GM12865 (cell line): ENCODE measurements at regions not wholly inside any gene's neighbourhood (a gene's known extent, or its start where the extent isn't known, plus 50 kb on each side); places are given as distances from the start of the nearest gene placed in this dataset.

Experiments
- DNase-seq: peaks from one replicate; pipeline ENCODE4 v3.0.0; 2010; ENCODE audit warnings: low read depth
- H3K4me3 ChIP-seq: 2 replicates; pipeline ENCODE4 v1.5.1; 2011; ENCODE audit warnings: mild to moderate bottlenecking, low read depth, low read length, control low read depth
- TF ChIP-seq, protein P1 (sequence below): IDR thresholded peaks from 2 replicates; pipeline ENCODE4 v1.5.1; 2011; ENCODE audit warnings: low read length, control low read depth, low read depth, inconsistent platforms; ENCODE audit not compliant: insufficient read depth; ENCODE audit errors: missing control alignments

DNA sequence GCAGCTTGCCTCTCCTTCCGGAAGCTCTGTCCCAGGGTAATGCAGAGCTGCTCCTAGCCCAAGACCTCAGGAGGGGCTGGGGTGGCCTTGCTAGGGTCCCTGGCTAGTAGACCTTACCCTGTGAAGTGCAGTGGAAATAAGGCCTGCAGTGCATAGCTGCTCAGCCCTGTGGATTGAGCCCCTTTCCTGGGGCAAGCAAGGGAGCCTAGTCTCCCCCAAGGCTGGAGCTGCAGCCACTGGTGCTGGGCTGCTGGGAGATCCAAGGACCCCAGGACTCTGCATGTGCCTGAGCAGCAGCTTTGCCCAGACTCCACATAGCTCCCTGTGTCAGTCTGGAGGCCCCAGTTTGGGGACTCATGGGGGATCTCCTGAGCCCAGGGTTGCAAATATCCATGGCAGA, 57.9 kb downstream of the FANCF start:
- DNase-seq, result no peak
- TF ChIP-seq, protein P1, sequence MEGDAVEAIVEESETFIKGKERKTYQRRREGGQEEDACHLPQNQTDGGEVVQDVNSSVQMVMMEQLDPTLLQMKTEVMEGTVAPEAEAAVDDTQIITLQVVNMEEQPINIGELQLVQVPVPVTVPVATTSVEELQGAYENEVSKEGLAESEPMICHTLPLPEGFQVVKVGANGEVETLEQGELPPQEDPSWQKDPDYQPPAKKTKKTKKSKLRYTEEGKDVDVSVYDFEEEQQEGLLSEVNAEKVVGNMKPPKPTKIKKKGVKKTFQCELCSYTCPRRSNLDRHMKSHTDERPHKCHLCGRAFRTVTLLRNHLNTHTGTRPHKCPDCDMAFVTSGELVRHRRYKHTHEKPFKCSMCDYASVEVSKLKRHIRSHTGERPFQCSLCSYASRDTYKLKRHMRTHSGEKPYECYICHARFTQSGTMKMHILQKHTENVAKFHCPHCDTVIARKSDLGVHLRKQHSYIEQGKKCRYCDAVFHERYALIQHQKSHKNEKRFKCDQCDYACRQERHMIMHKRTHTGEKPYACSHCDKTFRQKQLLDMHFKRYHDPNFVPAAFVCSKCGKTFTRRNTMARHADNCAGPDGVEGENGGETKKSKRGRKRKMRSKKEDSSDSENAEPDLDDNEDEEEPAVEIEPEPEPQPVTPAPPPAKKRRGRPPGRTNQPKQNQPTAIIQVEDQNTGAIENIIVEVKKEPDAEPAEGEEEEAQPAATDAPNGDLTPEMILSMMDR, result no peak
- H3K4me3 ChIP-seq, result no peak overlapping the region

DNA sequence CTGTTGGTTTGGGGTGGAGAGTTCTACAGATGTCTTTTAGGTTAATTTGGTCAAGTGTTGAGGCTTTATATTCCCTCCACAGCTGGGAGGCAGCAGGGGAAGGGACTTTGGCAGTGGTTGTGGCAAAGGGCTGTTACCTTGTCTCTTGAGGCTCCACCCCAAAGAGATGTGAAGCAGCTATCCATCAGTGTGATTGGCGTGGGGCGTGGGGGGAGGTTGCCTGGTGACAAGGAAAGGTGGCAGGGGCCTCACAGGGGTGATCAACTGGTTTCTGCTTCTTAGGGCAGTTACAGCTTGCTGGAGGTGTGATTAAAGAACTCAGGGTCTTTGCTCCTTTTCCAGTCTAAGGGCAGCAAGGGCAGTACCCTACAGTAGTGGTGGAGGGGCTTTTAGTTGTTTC, 59.3 kb downstream of the FANCF start:
- no peak for DNase-seq
- TF ChIP-seq, protein P1, result no peak

DNA sequence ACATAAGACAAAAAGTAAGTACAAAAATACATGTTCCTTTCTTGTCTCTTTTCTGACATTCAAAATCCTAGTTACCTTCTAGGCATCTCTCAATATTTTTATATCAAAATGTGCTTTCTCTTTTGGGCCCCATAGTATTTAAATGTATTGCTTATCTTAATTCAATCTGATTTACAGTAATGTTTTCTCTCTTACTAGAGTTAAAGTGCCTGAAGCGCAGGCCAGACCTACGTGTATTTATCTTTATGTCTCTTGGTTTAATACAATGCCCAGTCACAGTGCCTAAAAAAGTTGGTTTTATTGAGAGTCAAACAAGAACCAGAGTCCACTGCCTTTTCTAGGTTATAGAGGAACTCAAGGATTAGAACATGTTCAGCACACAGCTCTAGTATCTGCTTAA, 64.3 kb downstream of the FANCF start:
- DNase-seq, result no peak
- no peak overlapping the region for H3K4me3 ChIP-seq
- TF ChIP-seq, protein P1, result no peak

More for the DNA sequence above, 59.3 kb downstream of the FANCF start:
- no peak overlapping the region for H3K4me3 ChIP-seq

DNA sequence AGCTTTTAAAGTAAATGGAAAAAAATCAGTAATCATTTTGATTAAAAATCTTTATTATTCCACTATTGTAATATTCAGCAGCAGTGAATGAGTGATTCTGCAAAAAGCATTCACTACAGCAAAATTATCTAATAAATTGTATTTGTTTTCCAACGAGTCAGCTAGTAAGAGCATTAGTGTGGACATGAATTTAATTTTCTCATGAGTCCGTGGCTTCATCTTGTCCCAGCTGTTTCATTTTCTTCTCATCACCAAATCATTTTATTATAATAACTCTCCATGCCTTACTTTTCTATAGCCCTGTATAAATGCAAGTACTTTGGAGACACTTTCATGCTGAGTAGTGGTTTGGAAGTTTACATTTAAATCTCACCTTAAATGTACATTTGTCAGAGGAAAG, 66.2 kb downstream of the FANCF start:
- DNase-seq, result no peak
- H3K4me3 ChIP-seq, result no peak overlapping the region

DNA sequence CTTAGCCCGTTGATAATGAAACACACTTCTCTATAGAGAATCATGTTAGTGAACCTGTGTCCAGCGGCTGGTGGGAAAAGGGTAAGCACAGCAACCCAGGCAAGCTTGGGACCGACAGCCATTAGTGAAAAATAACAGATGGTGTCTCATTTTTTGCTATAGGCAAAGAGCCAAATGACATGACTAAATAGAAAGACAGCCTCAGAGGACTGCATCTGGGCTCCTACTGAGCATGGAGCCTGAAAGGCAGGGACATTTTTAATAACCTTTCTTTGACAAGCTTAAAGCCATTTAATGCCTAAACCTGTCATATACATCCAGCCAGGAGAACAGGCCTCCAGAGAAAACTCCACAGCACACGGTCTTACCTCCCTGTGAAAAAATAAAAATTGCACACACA, 67.0 kb downstream of the FANCF start:
- no peak overlapping the region for H3K4me3 ChIP-seq
- TF ChIP-seq, protein P1, result no peak
- DNase-seq, result no peak

More for the DNA sequence above, 66.2 kb downstream of the FANCF start:
- TF ChIP-seq, protein P1, result no peak

DNA sequence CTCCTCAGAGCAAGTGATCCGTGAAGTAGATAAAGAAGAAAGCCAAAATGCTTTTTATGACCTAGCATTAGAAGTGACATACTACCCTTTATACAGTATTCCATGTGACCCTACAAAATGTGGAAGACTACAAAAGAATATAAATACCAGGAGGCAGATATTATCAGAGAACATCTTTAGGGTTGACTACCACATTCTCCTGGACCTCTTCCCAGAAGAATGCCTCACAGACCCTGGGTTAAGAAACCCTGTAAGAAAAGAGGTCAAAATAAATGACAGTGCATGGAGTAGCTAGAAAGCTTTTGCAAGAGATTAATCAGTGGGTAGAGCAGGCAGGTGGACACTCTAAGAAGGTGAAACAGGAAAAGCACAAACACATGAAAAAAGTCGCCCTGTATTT, 69.2 kb downstream of the FANCF start:
- TF ChIP-seq, protein P1, result no peak
- no peak overlapping the region for H3K4me3 ChIP-seq
- DNase-seq, result no peak

DNA sequence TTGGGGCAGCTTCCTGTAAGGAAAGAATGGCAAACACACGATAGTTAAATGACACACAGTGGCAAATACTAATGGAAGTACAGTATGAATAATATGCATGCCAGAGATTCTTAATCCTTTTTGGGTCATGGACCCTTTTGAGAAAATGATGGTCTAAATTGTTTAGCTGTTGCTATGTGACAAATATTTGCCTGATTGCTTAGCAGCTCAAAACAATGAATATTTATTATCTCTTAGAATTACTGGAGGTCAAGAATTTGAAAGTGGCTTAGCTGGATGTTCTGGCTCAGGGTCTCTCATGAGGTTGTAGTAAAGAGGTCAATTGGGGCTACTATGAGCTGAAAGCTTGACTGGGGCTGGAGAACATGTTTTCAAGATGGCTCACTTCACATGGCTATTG, 69.7 kb downstream of the FANCF start:
- no peak for DNase-seq
- TF ChIP-seq, protein P1, result no peak

More for the DNA sequence above, 69.7 kb downstream of the FANCF start:
- no peak overlapping the region for H3K4me3 ChIP-seq
